ENCODE measurements at regions not wholly inside any gene's neighbourhood (a gene's known extent, or its start where the extent isn't known, plus 50 kb on each side); places are given as distances from the start of the nearest gene placed in this dataset.
"Not testable (repeated sequence)": the region's sequence is repeated elsewhere in the genome, so short reads cannot be mapped to it uniquely, and the experiment has no call there.

DNA sequence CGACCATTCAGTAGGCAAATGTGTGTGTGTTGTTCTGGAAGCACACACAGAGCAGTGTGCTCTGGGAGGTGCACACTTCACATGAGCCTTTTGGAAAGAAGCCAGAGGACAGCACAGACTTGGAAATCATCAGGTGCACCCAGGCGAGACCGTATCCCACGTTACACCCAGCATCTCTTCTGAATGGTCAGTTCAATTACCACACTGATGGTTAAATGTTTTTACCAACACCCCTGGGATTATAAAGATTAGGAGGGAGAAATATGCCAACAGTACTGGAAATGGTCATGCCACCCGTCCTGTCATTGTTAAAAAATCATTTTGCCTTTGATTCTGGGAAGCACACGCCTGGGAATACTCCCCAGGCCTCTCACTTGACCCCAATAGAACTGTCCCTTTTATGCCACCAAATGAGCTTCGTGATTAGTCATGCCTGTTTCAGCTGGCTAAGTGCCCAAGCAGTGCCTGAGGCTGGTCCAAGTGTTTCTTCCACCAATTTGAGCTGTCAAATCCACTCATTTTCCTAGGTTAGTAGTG lies 183.7 kb downstream of the NRP2 start:
- DNase-seq (ENCODE audit: extremely low read depth, low read depth, low spot score), result no peak

DNA sequence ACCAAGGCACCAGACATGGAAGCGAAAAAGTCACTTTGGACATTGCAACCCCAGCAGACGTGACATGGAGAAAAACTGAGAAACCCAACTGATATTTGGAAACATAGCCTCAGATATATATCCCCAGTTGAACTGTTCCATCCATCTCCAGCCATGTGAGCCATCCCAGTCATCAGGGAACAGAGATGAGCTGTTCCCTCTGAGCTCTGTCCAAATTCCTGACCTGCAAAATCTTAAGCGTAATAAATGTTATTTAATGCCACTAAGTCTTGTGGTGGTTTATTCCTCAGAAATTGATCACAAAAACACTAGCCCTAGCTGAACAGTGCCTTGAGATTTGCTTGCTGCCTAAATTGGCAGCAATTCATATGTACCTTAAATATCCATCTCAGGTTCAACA lies 182.8 kb downstream of the NRP2 start:
- no peak for DNase-seq (ENCODE audit: extremely low read depth, low read depth, low spot score)

- DNase-seq (ENCODE audit: extremely low read depth, low read depth, low spot score), result no peak
Observed at GRCh38 chr2:205864491-205864890, 182.2 kb downstream of the NRP2 start.

DNA sequence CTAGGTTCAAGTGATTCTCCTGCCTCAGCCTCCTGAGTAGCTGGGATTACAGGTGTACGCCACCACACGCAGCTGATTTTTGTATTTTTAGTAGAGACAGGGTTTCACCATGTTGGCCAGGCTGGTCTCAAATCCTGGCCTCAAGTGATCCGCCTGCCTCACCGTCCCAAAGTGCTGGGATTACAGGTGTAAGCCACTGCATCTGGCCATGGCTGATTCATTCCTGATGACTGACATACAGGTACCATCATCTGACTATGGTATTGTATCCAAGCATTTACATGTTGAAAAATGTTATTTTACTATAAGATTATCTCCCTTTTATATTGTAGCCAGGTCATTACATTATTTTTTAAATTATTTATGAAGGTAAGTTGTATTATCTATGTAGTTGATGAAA lies 180.5 kb downstream of the NRP2 start:
- DNase-seq (ENCODE audit: extremely low read depth, low read depth, low spot score), result not testable (repeated sequence)

- DNase-seq (ENCODE audit: extremely low read depth, low read depth, low spot score), result no peak
Observed at GRCh38 chr2:205860885-205861284, 178.6 kb downstream of the NRP2 start.

- DNase-seq (ENCODE audit: extremely low read depth, low read depth, low spot score), result no peak
Observed at GRCh38 chr2:205860181-205860580, 177.9 kb downstream of the NRP2 start.

GRCh38 chr2:205858881-205859441 lies 176.7 kb downstream of the NRP2 start:
- DNase-seq (ENCODE audit: extremely low read depth, low read depth, low spot score), result no peak

- DNase-seq (ENCODE audit: extremely low read depth, low read depth, low spot score), result no peak
Observed at GRCh38 chr2:205858275-205858674, 176.0 kb downstream of the NRP2 start.

DNA sequence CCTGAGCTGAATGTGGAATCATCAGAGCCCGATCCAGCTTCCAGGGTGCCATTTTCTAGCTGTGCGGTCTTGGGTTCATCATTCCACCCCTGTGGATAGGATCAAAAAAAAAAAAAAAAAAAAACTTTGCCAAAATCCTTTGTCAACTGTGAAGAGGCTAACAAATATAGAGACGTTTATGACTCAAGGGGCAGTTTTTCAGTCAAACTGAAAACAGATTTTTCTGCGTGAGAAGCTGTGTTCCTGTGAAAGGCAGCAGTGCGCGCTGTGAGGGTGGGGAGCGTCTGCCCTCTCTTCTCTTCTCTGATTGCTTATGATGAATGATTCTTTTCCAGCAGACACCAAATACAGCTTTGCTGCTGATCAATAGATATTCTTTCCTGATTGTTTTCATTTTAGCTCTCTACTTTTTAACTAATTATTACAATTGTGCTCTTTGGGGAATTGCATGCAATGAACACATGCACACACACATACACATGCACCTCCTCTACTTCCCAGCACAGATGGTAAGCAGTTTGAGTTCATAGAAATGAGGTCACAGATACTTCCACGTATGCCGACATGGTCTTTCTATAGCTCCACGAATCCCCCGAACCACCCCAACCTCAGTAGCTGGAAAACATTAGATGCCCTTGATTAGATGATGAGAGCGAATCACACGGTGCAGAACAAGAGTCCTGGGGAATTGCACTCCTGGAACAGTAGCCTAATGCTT lies 175.4 kb downstream of the NRP2 start:
- no peak for DNase-seq (ENCODE audit: extremely low read depth, low read depth, low spot score)

DNA sequence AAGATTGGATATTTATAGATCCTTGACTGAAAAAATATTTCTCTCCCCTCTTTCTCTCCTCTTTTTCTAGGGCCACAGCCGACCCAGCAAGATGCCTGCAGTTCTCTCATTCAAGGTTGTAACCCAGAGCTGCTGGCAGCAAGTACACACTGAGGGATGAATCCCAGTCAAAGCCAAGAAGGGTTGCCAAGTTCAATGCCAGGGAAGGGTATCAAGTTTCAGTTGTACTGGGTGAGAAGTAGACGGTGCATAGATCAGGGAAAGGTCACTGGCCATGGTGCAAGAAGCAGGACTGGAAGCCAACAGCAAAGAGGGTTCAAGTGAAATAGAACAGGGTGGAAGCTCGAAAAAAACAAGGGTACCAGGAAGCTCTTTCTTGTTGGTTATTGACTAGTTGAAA lies 170.2 kb downstream of the NRP2 start:
- DNase-seq (ENCODE audit: extremely low read depth, low read depth, low spot score), result no peak

DNA sequence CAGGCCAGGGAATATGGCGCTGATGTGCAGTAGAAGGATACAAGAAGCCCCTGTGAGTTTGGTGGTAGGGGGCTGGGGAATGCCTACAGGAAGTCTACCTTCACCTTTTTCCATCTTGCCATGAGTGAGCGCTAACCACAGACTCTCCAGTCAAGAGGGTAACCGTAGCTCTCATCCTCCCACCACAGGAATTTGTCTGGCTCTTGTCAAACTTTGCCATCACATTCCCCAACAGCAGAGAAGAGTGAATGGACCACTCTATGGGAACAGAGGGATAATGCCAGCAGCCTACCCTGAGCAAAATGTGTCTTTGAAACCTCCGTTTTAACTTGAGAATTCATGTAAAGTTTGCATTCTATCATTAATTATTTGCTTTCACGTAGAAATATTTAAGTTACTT lies 168.3 kb downstream of the NRP2 start:
- DNase-seq (ENCODE audit: extremely low read depth, low read depth, low spot score), result no peak

DNA sequence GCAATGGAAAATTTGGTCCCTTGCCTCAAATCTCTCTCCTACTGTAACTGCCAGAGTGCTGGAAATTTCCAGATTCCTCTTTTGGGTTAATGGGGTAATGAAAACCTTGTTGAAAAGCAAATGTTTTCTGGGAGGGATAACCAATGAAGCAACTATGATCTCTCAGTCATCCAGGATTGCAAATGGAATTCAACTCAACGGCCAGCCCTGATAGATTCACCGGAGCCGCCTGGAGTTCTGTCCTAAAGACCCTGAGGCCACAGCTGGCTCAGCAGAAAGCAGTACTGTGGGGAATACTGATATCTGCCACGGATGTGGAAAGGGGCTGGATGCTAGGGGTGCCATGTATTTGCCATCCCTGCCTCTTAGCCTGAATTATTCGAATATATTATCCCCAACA lies 167.8 kb downstream of the NRP2 start:
- DNase-seq (ENCODE audit: extremely low read depth, low read depth, low spot score), result no peak

GRCh38 chr2:205849136-205849535 lies 166.8 kb downstream of the NRP2 start:
- no peak for DNase-seq (ENCODE audit: extremely low read depth, low read depth, low spot score)

GRCh38 chr2:205848601-205849000 lies 166.3 kb downstream of the NRP2 start:
- no peak for DNase-seq (ENCODE audit: extremely low read depth, low read depth, low spot score)
